IPS DF 4.7 (cell line): ENCODE measurements at regions not wholly inside any gene's neighbourhood (a gene's known extent, or its start where the extent isn't known, plus 50 kb on each side); places are given as distances from the start of the nearest gene placed in this dataset.
A peak's percentile ranks its signal among the peaks of the same experiment; 100 is the strongest.
"Not testable (repeated sequence)": the region's sequence is repeated elsewhere in the genome, so short reads cannot be mapped to it uniquely, and the experiment has no call there.

Source experiments
- DNase-seq: peaks from one replicate; pipeline ENCODE4 v3.0.0-alpha.2; 2013; ENCODE audit warnings: low spot score; ENCODE audit errors: extremely low read depth

DNA sequence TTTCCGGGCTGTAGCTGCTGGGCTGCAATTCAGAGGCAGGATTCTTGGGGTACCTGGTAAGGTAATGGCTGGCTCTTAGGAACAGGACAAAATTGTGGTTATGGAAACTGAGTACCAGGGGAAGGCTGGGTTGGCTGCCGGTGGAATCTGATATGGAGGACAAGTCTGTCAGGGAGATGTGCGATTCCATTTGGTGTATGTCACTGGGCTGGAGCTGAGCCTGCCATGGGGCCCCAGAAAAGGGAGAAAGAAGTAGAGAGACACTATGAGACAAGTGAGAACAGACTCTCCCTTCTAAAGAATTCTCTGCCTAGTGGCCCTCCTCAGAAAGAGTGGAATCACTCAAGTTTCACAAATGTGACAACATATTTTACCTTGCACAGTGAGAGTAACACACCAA lies 368.2 kb upstream of the ROPN1 start:
- no peak for DNase-seq

DNA sequence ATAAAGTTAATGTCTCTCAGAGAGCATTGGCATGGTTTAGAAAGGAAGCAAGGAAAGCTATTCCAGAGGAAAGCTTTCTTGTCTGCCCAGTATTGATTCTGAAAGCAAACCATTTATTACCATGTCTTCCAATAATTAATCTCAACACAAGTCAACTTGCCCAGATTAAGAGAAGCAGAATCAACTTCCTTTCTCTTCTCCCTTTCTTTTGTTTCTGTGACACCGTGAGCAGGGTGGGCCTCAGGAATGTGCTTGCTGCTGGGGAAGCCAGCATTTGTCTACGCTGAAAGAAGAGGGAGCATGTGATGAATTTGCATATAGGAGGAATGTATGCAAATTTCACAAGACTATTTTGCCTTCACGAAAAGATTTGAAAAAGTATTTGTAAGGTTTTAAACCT lies 368.6 kb upstream of the ROPN1 start:
- DNase-seq: peak; percentile 49

DNA sequence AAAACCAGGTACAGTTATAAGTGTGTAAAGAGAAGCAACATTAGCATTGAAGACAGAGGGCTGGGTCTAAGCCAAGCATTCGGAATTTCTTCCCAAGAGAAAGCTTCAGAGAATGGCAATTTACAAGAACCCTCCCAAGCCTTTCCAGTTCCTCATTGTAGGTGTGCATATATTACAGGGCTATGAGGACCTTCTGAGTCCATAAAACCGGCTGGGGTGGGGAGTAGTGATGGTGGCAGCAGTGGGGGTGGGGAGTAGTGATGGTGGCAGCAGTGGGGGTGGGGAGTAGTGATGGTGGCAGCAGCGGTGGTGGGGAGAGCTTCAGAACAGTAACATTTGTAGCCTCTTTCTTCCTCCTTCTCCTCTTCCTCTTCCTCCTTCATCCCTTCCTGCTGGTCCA lies 368.7 kb upstream of the UMPS start:
- no peak for DNase-seq

DNA sequence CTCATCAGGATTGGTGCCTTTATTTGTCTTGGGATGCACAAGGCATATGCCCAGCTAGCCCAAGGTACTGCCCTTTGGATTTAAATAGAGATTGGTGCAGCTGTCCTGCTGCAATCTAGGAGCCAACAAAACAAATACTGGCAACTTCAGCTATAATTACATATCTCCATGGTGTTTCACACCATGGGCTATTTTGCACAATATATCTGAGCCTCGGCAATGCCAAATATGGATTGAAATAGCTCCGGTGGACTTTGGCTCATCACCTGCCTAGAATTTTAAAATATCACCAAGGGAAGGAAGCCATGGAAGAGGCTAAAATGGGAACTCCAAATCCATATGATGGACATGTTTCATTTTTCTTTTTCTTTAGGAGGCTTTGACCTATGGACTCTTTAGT lies 367.8 kb upstream of the UMPS start:
- DNase-seq: no peak

DNA sequence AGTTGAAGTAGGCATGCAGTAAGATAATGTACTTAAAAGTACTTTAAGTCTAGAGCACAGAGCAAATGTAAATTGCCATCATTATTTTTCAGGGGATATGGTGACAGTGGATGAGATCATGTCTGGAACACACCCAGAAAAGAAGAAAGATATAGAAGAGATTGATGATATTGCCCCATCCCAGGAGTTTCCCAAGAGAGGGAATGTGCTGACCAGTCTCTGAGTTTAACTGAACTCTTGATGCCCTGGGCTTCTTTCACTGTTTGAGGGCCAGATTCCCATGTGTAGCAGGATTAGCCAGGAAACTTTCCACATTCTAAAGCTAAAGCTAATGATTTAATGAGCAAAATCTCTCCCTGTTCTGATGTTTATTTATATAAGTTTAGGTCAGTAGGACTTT lies 366.8 kb upstream of the UMPS start:
- no peak for DNase-seq

DNA sequence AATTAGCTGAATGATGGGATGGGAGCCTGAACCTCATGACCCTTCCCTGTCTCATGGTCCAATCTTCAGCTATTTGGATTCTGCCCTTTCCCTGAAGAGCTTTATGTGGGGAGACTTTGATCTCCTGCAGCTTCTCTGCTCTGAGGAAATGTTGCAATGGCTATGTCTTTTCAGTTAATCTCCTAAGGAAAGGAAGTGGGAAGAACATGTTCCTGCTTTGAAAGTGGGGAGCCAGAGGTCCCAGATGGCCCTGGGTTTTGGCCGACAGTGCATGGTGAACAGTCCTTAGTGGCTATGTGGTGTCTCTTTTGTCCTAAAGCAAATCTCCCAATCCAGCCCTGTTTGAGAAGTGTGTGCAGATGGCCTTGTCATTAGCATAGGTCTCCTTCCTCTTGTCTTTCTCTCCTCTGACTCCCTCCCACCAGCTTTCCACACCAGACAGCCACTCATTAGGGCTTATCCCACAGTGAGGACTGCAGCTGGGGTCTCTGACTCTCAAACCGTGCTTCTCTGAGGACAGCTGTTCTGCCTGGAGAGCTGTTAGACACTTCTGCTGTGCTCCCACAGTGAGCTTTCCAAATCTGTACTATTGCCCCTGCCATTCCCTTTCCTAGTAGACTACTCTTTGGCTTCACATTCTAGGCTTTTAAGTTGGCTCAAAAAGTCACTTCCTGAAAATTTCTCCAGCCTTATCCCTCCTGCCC lies 365.8 kb upstream of the UMPS start:
- DNase-seq: no peak

DNA sequence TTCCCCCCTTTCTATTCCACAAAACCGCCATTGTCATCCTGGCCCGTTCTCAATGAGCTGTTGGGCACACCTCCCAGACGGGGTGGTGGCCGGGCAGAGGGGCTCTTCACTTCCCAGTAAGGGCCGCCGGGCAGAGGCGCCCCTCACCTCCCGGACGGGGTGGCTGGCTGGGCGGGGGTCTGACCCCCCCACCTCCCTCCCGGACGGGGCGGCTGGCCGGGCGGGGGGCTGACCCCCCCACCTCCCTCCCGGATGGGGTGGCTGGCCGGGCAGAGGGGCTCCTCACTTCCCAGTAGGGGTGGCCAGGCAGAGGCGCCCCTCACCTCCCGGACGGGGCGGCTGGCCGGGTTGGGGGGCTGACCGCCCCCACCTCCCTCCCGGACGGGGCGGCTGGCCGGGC lies 363.6 kb upstream of the UMPS start:
- not testable (repeated sequence) for DNase-seq

DNA sequence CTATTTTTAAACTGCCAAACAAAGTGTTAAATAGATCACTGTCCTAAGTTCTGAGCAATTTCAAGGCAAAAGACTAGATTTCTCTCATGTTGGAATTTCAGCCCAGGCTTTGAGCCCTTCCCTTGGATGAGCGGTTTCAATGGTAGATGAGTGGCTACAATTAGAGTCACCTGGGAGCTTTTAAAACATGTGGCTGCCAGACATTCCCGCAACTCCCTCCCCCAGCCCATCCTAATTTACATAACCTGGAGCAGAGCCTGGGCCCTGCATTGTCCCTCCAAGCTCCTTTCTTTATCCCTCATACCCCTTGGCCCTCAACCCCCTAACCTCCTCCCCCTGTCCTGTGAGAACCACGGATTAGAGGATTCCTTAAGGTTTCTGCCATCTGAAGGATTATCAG lies 357.5 kb upstream of the UMPS start:
- peak; percentile 36 for DNase-seq

DNA sequence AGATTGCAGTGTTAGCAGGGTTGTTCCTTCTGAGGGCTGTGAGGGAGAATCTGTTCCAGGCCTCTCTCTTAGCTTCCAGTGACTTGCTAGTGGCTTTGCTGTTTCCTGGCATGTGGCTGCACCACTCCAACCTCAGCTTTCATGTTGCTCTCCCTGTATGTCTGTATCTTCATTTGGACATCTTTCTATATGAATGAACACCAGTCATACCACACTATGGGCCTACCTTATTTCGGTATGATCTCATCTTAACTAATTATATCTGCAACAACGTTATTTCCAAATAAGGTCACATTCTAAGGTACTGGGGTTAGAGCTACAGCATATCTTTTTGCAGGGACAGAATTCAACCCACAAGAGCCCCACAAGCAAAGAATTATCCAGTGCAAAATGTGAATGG lies 356.7 kb upstream of the UMPS start:
- no peak for DNase-seq

DNA sequence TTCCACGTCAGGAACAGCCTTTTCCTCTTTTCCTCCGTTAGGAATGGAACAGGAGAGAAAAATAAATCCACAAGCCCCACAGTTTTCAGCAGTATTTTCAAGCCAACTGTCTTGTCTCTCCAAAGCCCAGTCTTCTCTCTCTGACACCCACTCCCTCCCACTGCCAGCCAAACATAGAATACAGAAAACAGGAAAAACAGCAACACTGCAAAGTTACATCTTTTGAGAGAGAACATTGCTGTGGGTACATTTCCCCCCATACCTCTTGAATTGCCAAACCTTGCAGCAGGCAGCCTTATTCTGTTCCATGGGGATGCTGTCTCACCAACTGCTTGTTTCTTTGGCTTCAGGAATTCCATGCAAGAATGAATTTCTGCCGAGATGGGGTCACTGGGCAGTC lies 355.7 kb upstream of the UMPS start:
- no peak for DNase-seq

DNA sequence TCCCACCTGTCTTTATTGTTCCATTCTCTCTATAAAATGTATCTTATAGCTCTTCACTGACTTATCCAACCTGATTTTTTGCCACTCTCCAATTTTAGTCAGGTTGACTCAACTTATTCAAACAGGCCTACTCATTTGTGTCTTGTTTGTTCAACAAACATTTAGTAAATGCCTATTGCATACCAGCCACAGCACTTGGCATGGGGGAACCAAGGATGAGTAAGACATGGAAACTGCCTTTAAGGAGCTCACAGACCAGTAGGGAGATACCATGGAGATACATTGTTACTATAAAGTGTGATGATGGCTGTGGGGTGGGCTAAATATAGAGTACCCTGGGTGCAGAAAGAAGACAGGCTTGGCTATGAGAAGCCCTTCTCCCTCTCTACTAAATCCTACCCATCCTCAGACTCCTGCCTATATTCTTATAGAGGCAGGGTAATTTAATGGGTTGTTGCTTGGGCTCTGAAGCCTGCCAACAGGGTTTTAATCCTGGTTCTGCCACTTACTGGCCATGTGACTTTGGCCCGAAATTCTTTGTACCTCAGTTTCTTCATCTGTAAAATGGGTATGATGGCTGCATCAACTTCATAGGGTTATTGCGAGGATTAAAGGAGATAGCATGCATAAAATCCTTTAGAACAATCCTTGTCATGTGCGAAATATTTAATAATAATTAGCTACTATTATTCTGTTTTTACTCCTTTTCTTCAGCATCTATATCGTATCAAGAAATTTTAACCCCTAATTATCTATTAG lies 348.5 kb upstream of the UMPS start:
- DNase-seq: no peak

DNA sequence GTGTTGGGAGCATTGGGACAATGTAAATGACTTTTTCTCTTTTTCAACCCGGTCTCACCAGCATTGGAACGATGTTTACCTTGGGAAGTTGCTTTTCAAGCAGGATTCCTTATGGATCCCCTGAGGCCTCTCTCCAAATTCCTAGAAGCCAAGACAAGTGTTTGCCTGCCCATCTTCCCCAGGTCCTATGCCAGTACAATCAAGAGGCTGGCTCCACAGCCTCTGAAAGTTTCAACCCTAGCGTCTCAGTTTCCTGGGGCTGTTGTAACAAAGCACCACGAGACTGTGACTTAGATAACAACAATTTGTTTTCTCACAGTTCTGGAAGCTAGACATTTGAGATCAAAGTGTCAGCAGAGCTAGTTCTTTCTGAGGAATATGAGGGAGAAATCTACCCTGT lies 347.2 kb upstream of the UMPS start:
- no peak for DNase-seq

DNA sequence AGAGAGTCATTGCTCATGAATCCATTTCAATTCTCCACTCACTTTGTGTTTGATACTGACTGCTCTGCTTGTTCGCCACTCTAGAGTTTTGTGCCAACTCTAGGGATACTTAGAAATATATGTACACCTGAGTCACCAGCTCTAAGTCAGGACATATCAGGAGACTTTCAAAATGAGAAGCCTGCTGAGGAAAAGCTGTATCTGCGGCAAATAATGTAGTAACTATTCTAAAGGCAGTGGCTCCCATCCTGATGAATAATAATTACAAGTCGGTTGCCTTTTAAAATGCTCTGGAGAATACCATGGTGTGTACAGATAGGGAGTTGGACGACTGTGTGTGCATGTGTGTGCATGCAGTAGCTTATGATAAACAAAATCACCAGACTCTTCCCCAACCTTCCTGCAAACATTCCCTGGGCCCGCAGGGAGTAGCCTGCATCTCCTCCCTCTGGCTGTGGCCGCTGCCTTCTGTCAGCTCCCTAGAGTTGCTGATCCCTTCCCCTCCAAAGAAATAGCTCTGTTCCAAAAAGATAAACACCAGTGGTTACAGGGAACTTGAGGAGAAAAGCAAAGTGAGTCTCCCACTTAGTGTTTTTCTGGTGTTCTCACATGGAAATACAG lies 346.3 kb upstream of the UMPS start:
- DNase-seq: no peak

DNA sequence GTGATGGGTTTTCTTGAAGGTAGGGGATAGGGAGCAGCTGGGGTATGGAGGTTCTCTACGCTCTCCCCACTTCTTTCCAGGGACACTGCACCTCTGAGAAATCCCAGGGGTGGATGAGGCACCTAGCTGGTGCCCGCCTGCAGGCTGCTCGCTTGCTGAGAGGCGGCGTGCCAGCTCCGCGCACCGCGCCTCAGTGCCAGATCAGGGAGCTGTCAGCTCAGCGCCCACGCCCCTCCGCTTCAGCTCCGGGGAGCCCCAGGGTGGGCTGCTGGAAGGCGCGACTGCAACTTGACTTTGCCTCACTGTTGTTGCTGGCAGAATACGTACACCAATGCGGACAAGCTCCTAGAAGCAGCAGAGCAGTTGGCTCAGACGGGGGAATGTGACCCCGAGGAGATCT lies 345.7 kb upstream of the UMPS start:
- DNase-seq: no peak

DNA sequence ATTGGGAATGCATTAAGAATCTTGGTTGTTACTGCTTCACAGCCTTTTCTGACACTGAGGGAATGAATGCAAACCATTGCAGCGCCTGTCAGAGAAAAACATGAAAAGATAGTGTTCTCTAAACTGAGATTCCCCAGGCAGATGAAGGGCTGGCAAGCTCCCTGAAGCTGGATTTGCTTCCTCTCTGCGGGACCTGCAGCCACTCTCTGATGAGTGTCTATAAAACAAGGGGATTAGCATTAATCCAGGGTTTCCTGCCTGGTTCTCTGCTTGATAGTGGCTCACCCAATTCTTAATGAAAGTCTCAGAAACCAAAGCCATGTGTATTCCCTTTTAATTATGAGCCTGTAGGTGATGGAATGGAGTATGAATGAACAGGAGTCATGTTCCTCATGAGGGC lies 344.3 kb upstream of the UMPS start:
- no peak for DNase-seq

DNA sequence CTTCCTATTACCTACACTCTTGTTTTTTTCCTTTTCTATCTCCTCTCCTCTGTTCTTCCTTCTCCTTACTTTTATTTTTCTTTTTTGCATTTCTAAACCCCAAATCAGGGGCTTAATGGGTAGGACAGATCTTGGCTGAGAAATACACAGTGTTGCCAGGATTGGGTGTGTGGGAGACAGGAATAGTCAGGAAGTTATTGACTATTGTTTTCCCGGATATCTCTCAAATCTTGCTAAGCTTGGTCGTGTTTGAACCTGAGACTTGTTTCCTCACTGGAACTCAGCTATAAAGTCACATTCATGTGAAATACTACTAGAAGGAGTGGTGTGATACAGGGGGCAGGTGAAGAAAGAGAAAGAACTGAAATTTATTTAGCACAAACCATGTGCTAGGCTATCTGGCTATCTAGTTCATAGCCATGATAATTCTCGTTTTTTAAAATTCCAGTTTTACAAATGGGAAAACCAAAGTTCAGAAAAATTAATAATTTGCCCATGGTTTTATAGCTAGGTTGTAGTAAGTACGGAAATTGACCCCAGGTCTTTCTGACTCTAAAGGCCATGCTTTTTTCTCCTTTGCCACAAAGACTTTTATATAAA lies 343.2 kb upstream of the UMPS start:
- no peak for DNase-seq

DNA sequence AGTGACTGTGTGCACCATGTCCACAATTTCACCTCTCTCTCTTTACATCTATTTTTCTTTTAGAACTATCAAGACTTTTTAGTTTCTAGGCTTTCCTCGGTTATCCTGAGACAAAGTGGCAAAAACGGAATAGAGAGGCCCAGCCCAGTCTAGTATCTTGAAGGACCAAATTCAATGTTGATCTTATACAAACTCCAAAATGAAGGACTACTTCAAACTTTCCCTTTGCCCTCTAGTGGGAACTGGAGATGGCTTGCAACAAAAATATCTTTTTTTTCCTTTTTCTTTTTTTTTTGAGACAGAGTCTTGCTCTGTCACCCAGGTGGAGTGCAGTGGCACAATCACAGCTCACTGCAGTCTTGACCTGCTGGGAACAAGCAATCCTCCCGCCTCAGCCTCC lies 338.5 kb upstream of the UMPS start:
- no peak for DNase-seq

DNA sequence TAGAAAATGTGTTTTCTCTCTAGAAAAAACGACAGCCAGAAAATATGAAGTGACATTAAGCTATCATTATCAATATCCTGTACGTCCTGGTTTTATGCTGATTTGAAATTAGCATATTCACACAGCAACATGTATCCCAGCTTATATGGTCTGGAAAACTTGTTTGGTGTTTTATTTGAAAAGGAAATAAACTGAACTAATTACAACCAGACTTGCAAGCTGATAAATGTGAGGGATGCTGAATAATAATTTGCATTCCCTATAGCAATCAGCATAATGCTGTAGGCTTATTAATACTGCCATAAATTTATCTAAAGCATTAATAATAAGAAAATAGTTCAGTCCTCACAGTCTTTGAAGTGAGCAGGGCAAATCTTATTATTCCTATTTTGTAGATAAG lies 336.9 kb upstream of the UMPS start:
- DNase-seq: no peak

DNA sequence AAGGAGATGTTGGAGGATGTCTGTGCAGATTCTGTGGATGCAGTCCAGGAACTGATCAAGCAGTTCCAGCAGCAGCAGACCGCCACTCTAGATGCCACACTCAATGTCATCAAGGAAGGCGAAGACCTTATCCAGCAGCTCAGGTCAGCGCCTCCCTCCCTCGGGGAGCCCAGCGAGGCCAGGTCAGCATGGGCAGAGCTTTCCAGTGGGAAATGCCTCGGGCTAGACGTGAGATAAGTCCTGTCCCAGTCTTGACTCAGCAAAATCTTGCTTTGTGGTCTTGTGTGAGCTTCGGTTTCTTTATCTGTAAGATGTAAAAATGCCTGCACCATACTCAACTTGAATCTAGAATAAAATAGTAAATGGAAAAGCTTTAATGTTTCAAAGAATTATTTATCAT lies 335.1 kb upstream of the UMPS start:
- no peak for DNase-seq

DNA sequence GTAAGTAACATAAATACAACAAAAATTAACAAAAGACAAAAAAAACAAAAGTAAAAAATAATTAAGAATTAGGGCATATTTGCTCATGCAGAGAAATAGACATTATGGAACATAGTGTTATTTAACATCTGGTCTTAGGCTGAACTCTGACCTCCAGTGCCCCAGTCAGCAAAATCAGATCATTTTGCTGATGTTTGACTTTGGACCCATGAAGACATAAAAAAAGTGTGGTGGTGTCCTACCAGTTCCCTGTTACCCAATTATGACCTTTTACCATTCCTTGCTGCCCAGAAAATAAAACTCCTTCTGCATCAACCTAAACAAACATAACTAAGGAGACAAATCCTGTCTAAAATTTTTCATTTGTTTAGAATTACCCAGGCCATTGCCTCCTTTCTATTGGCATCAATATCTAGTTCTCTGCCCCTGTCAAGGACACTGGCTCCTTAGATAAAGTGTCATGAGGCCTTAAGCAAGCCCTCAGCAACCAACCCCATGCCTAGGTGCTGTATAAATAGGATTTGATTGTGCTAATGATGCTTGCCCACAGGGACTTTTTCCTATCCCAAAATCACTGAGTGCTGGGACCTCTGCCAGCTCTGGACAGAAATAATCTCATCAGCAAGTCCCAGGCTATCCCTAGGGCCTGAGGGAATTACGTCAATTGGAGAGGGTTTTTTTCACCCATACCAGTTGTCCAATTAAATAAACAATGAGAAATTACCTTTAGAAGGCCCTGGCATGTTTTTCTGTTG lies 334.5 kb upstream of the UMPS start:
- no peak for DNase-seq

DNA sequence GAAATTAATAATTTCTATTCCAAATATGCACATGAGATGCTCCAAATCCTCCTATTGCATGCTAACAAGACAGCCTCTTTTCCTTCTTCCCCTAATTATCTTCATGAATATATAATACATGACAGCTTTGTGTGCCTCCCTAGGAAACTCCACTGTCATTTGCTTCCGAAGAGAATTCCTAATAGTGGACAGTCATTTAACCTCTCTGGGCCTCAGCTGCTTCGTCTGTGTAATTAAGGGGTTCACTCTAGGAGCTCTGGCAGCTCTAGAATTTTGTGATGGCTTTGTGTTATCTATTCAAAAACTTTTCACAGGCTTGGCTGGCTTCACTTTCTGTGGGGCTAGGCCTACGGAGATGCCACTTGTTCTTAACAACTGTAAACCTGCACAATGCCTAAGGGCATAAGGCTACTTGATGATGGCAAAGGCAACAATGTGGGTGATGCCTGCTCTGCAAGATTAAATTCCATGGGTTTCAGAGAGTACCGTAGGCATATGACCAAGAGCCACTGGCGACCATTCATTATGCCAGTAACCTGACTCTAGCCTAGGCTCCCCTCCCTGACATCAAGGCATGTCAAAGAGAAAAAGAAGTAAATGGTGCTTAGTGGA lies 333.8 kb upstream of the UMPS start:
- DNase-seq: no peak
